Endothelial cell of umbilical vein (primary cell): ENCODE measurements at regions not wholly inside any gene's neighbourhood (a gene's known extent, or its start where the extent isn't known, plus 50 kb on each side); places are given as distances from the start of the nearest gene placed in this dataset.

Experiments used
- BruUV-seq: library from RNA; stranded (reverse); fragments of 400-500 nt; replicated peaks from 2 replicates; lab custom pipeline; 2021; lab: Mats Ljungman, UMichigan
- CTCF ChIA-PET: fragments of 300-600, 350-600 bp; sonication (Branson Sonifier 250); formaldehyde crosslinking; loops from one replicate; lab custom pipeline; 2021; ENCODE audit warnings: antibody characterized with exemption, inconsistent platforms; lab: Charles Lee
- POLR2A ChIA-PET: fragments of 300-600, 350-600 bp; sonication (Branson Sonifier 250); formaldehyde crosslinking; loops from one replicate; lab custom pipeline; 2021; ENCODE audit warnings: antibody characterized with exemption, inconsistent platforms; lab: Charles Lee
- DNase-seq: peaks from one replicate; pipeline ENCODE4 v3.0.0-alpha.2; 2011; ENCODE audit warnings: low read depth, low spot score
- FAIRE-seq: peaks from 2 replicates; lab custom pipeline; 2011; peaks lifted over from hg19 to GRCh38; lab: Jason Lieb, UNC
- H2AFZ ChIP-seq: 2 replicates; pipeline ENCODE4 v1.6.0; 2012; ENCODE audit warnings: low read depth, low read length, control low read depth, inconsistent platforms
- H3K27ac ChIP-seq: 2 replicates; pipeline ENCODE4 v1.5.1; 2011; ENCODE audit warnings: low read depth, mild to moderate bottlenecking, control low read depth, low read length, moderate library complexity; ENCODE audit not compliant: insufficient read depth
- H3K27me3 ChIP-seq, 2 experiments: 2 replicates each; pipeline versions ENCODE4 v1.6.0 to v1.6.1; 2011; ENCODE audit warnings: low read length in 2 of 2, mixed read lengths in 1 of 2; ENCODE audit not compliant: control insufficient read depth in 2 of 2, insufficient read depth in 2 of 2
- H3K36me3 ChIP-seq, 2 experiments: 2 replicates in 1 of 2; 3 replicates in 1 of 2; pipeline ENCODE4 v1.5.1; 2011; ENCODE audit warnings: low read length in 2 of 2, mild to moderate bottlenecking in 1 of 2, moderate library complexity in 1 of 2; ENCODE audit not compliant: control insufficient read depth in 2 of 2, insufficient read depth in 2 of 2; ENCODE audit errors: extremely low read depth in 1 of 2
- H3K4me1 ChIP-seq: 3 replicates; pipeline ENCODE4 v1.5.1; 2011; ENCODE audit warnings: mild to moderate bottlenecking, low read length; ENCODE audit not compliant: control insufficient read depth, insufficient read depth; ENCODE audit errors: extremely low read depth
- H3K4me2 ChIP-seq: 2 replicates; pipeline ENCODE4 v1.6.1; 2011; ENCODE audit warnings: low read length, control low read depth, mixed read lengths; ENCODE audit not compliant: insufficient read depth
- H3K4me3 ChIP-seq, 3 experiments: fragments of 200-600 bp in 1 of 3; sonication (generic), shearing (Covaris generic) in 1 of 3; replicated peaks in 1 of 3; 2 replicates each; pipeline ENCODE4 v1.5.1; 2011 to 2016; ENCODE audit warnings: control low read depth in 3 of 3, low read length in 3 of 3, mild to moderate bottlenecking in 2 of 3, inconsistent platforms in 1 of 3, low read depth in 1 of 3, moderate library complexity in 1 of 3; ENCODE audit not compliant: insufficient read depth in 1 of 3
- H3K79me2 ChIP-seq: 2 replicates; pipeline ENCODE4 v1.6.0; 2012; ENCODE audit warnings: low read length, inconsistent platforms; ENCODE audit not compliant: control insufficient read depth, insufficient read depth
- H3K9ac ChIP-seq: replicated peaks from 2 replicates; pipeline ENCODE3; 2011; ENCODE audit warnings: low read length, control low read depth; ENCODE audit not compliant: insufficient read depth; ENCODE audit errors: extremely low read depth
- H3K9me1 ChIP-seq: replicated peaks from 3 replicates; pipeline ENCODE4 v1.6.0; 2011; ENCODE audit warnings: mild to moderate bottlenecking, low read length; ENCODE audit not compliant: control insufficient read depth, insufficient read depth; ENCODE audit errors: extremely low read depth
- H3K9me3 ChIP-seq: replicated peaks from 2 replicates; pipeline ENCODE4 v1.5.1; 2012; ENCODE audit warnings: low read length, inconsistent platforms; ENCODE audit not compliant: control insufficient read depth, insufficient read depth
- H4K20me1 ChIP-seq: replicated peaks from 2 replicates; pipeline ENCODE3; 2011; ENCODE audit warnings: mild to moderate bottlenecking, low read length; ENCODE audit not compliant: control insufficient read depth, insufficient read depth; ENCODE audit errors: extremely low read depth
- EZH2 ChIP-seq: IDR thresholded peaks from 2 replicates; pipeline ENCODE4 v1.6.1; 2012; ENCODE audit warnings: borderline replicate concordance, low read depth, mild to moderate bottlenecking, moderate library complexity, low read length, inconsistent platforms; ENCODE audit not compliant: severe bottlenecking
- FOS ChIP-seq: IDR thresholded peaks from 2 replicates; pipeline ENCODE4 v1.6.1; 2011; ENCODE audit warnings: mild to moderate bottlenecking, low read length, moderate library complexity, borderline replicate concordance; ENCODE audit not compliant: insufficient read depth
- GATA2 ChIP-seq: IDR thresholded peaks from 2 replicates; pipeline ENCODE4 v1.7.0; 2011; ENCODE audit warnings: low read depth, mild to moderate bottlenecking, moderate library complexity, mixed read lengths, low read length; ENCODE audit not compliant: insufficient read length, insufficient read depth
- JUN ChIP-seq: IDR thresholded peaks from 2 replicates; pipeline ENCODE4 v1.6.1; 2011; ENCODE audit warnings: borderline replicate concordance, low read depth; ENCODE audit not compliant: insufficient read length, insufficient read depth
- MYC ChIP-seq: IDR thresholded peaks from one replicate; pipeline ENCODE4 v1.6.1; 2011; ENCODE audit warnings: mild to moderate bottlenecking, low read depth, low read length
- POLR2A ChIP-seq: IDR thresholded peaks from 2 replicates; pipeline ENCODE4 v1.6.1; 2012; ENCODE audit warnings: low read depth, mild to moderate bottlenecking, control low read depth, low read length
- POLR2AphosphoS5 ChIP-seq: IDR thresholded peaks from 2 replicates; pipeline ENCODE4 v1.6.1; 2012; ENCODE audit warnings: low read depth, mild to moderate bottlenecking, control low read depth, low read length, moderate library complexity; ENCODE audit not compliant: insufficient read depth
- dilution Hi-C: fragments of 300-500 bp; cut with MboI; formaldehyde crosslinking; loops from one replicate; pipeline ENCODE4 v1.15.0; 2019; ENCODE audit warnings: low sequenced_read_pairs; ENCODE audit not compliant: extremely low pct_ligation_motif_present
- intact Hi-C: fragments of 100-400 bp; cut with micrococcal nuclease; formaldehyde crosslinking; loops from one replicate; pipeline ENCODE4 v1.10.0; 2022
- TF ChIP-seq, protein P1 (sequence below), 2 donors: IDR thresholded peaks; 1 replicate in 1 of 2; 2 replicates in 1 of 2; pipeline ENCODE4 v1.5.1; 2011; ENCODE audit warnings: low read length in 2 of 2, mild to moderate bottlenecking in 2 of 2, moderate library complexity in 2 of 2, control low read depth in 1 of 2, inconsistent platforms in 1 of 2, low read depth in 1 of 2; ENCODE audit not compliant: insufficient read depth in 1 of 2; ENCODE audit errors: extremely low read depth in 1 of 2
- TF ChIP-seq, protein P2 (sequence below): IDR thresholded peaks from 2 replicates; pipeline ENCODE4 v1.6.1; 2011; ENCODE audit not compliant: insufficient read depth, insufficient read length

DNA sequence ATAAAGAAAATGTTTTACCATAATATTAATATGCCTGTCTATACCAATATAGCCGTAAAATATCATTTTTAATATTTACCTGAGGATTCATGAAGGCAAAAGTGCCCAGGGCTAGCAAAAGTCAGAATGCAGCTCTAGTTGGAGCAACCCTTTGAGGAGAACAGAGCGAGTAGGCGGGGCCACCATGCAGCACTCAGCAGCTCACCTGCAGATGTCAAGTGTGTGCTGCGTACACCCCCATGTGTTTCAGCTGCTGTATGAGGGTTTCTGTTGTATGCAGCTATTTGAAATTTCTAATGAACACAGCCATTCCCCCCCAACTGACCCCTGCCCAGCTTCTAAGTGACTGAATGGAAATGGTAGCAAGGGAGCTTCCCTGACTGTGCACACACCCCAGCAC, 508.0 kb downstream of the QKI start:
- Histone ChIP-seq H3K27me3 (no peaks in the 10 kb centered on the region), H3K9me1 (no peaks in the 10 kb centered on the region), H3K79me2 (no peaks in the 10 kb centered on the region), H3K4me2 (no peak overlapping the region), H3K4me3 (no peak overlapping the region), H3K9me3 (no peaks in the 10 kb centered on the region), H4K20me1 (no peaks in the 10 kb centered on the region), H3K9ac (no peak overlapping the region), H3K4me1 (no peaks in the 10 kb centered on the region), H3K36me3 (no peaks in the 10 kb centered on the region), H2AFZ (no peak overlapping the region), H3K27ac (no peak overlapping the region)
- dilution Hi-C loops, result no loop called here
- ChIA-PET POLR2A (no interaction called here), CTCF (no interaction called here)
- intact Hi-C loops, result no loop called here
- BruUV-seq, result no TSS peak
- TF ChIP-seq, protein P1, sequence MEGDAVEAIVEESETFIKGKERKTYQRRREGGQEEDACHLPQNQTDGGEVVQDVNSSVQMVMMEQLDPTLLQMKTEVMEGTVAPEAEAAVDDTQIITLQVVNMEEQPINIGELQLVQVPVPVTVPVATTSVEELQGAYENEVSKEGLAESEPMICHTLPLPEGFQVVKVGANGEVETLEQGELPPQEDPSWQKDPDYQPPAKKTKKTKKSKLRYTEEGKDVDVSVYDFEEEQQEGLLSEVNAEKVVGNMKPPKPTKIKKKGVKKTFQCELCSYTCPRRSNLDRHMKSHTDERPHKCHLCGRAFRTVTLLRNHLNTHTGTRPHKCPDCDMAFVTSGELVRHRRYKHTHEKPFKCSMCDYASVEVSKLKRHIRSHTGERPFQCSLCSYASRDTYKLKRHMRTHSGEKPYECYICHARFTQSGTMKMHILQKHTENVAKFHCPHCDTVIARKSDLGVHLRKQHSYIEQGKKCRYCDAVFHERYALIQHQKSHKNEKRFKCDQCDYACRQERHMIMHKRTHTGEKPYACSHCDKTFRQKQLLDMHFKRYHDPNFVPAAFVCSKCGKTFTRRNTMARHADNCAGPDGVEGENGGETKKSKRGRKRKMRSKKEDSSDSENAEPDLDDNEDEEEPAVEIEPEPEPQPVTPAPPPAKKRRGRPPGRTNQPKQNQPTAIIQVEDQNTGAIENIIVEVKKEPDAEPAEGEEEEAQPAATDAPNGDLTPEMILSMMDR (IDR thresholded peaks at IDR 0.05; ENCODE audit: extremely low read depth in 1 of 2, insufficient read depth in 1 of 2, low read depth in 1 of 2, low read length in 2 of 2), result no peak
- TF ChIP-seq EZH2, result no peak
- no peak for TF ChIP-seq MYC
- TF ChIP-seq POLR2A, result no peak
- TF ChIP-seq, protein P2, sequence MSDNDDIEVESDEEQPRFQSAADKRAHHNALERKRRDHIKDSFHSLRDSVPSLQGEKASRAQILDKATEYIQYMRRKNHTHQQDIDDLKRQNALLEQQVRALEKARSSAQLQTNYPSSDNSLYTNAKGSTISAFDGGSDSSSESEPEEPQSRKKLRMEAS, result no peak
- no peak for TF ChIP-seq GATA2
- TF ChIP-seq FOS, result no peak
- TF ChIP-seq JUN, result no peak
- TF ChIP-seq POLR2AphosphoS5, result no peak
- DNase-seq, result no peak
- no peak for FAIRE-seq
